Stimulated activated naive CD8-positive, alpha-beta T cell treated with anti-CD3 and anti-CD28 coated beads, Interleukin-15, amount 100 ng/mL, for 72 hours (primary cell): ENCODE measurements at regions not wholly inside any gene's neighbourhood (a gene's known extent, or its start where the extent isn't known, plus 50 kb on each side); places are given as distances from the start of the nearest gene placed in this dataset.
"Not testable (repeated sequence)": the region's sequence is repeated elsewhere in the genome, so short reads cannot be mapped to it uniquely, and the experiment has no call there.

Source experiments
- ATAC-seq: fragments of 150-1000 bp; cut with Tn5 transposase; 2 replicates; pipeline ENCODE4 v1.10.0; 2021; ENCODE audit warnings: mild to moderate bottlenecking, moderate library complexity
- DNase-seq, 2 donors: peaks; one replicate each; pipeline ENCODE4 v3.0.0; 2021 to 2022
- H3K27ac Mint-ChIP-seq, 2 donors: one replicate each; pipeline ENCODE4 v1.8.0; 2022; ENCODE audit warnings: mild to moderate bottlenecking in 2 of 2, mixed read lengths in 2 of 2, moderate library complexity in 2 of 2
- H3K27me3 Mint-ChIP-seq: one replicate; pipeline ENCODE4 v1.8.0; 2022; ENCODE audit warnings: mixed read lengths
- H3K4me1 Mint-ChIP-seq: one replicate; pipeline ENCODE4 v1.8.0; 2022; ENCODE audit warnings: mild to moderate bottlenecking, mixed read lengths
- H3K4me3 Mint-ChIP-seq, 2 donors: one replicate each; pipeline ENCODE4 v1.8.0; 2022; ENCODE audit warnings: mild to moderate bottlenecking in 2 of 2, mixed read lengths in 2 of 2, moderate library complexity in 1 of 2
- H3K9me3 Mint-ChIP-seq, 2 donors: one replicate each; pipeline ENCODE4 v1.8.0; 2022; ENCODE audit warnings: mixed read lengths in 2 of 2

DNA sequence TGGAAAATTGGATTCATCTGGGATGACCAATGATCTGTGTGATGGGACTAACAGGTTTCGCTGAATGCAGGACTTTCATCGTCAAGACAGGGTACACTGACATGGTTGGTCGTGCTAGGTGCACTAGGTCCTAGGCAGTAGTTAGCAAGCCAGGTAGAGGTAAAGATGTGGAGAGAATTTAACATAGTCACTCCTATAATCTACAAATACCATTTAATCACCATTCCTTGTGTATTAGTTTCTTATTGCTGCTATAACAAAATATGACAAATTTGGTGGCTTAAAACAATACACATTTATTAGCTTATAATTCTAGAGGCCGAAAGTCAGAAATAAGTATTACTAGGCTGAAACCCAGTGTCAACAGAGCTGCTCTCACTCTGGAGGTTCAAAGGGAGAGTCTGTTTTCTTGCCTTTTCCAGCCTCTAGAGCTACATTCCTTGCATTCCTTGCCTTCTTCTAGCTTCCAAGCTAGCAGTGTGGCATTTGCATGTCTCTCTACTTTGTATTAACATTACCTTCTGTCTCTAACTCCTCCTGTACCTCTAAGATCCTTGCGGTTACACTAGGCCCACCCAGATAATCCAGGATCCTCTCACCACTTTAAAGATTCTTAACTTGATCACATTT lies 98.7 kb upstream of the GRIA3 start:
- Mint-ChIP-seq H3K9me3 (no peaks in the 10 kb centered on the region), H3K27ac (no peak overlapping the region), H3K4me3 (no peak overlapping the region), H3K4me1 (no peaks in the 10 kb centered on the region), H3K27me3 (no peaks in the 10 kb centered on the region)
- ATAC-seq (no peak), DNase-seq (no peak)

DNA sequence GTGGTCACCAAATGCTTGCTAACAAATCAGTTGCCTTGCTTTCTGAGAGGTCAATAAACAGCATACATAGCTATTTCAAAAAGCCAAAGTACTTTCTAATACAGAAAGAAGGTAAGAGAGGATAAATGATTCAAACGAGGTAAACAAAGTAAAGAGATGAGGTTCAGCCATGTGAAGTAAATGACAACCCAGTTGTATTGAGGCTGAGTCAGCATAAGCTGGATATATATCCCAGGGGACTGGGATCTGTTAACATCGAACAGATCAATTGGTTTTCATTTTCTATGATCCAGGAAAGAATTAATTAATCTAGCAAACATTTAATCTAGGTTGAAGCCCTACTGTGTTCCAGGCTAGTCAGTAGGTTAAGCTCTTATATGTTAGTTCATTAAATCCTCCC lies 97.3 kb upstream of the GRIA3 start:
- H3K4me1 Mint-ChIP-seq = no peaks in the 10 kb centered on the region
- ATAC-seq (no peak), DNase-seq (no peak)
- H3K27me3 Mint-ChIP-seq = no peaks in the 10 kb centered on the region
- no peak overlapping the region for H3K4me3 Mint-ChIP-seq
- no peaks in the 10 kb centered on the region for H3K9me3 Mint-ChIP-seq
- no peak overlapping the region for H3K27ac Mint-ChIP-seq

- H3K27me3 Mint-ChIP-seq = no peaks in the 10 kb centered on the region
- H3K4me1 Mint-ChIP-seq = no peaks in the 10 kb centered on the region
- H3K9me3 Mint-ChIP-seq = no peaks in the 10 kb centered on the region
- H3K27ac Mint-ChIP-seq = no peak overlapping the region
- no peak overlapping the region for H3K4me3 Mint-ChIP-seq
- ATAC-seq (no peak), DNase-seq (no peak)
Measured at GRCh38 chrX:123087326-123087725, 96.8 kb upstream of the GRIA3 start.

- no peaks in the 10 kb centered on the region for H3K4me1 Mint-ChIP-seq
- no peaks in the 10 kb centered on the region for H3K27me3 Mint-ChIP-seq
- ATAC-seq (no peak), DNase-seq (no peak)
- H3K4me3 Mint-ChIP-seq = no peak overlapping the region
- no peak overlapping the region for H3K27ac Mint-ChIP-seq
- H3K9me3 Mint-ChIP-seq = no peaks in the 10 kb centered on the region
Measured at GRCh38 chrX:123088331-123088730, 95.7 kb upstream of the GRIA3 start.

- H3K4me1 Mint-ChIP-seq = no peaks in the 10 kb centered on the region
- no peak for DNase-seq
Measured at GRCh38 chrX:123088930-123089329, 95.1 kb upstream of the GRIA3 start.

GRCh38 chrX:123093792-123094191 lies 90.3 kb upstream of the GRIA3 start:
- ATAC-seq = no peak
- Mint-ChIP-seq H3K27me3 (no peaks in the 10 kb centered on the region), H3K9me3 (no peaks in the 10 kb centered on the region), H3K4me1 (no peaks in the 10 kb centered on the region), H3K27ac (no peak overlapping the region), H3K4me3 (no peak overlapping the region)
- no peak for DNase-seq

More at GRCh38 chrX:123088930-123089329, 95.1 kb upstream of the GRIA3 start:
- Mint-ChIP-seq H3K27ac (no peak overlapping the region), H3K9me3 (no peaks in the 10 kb centered on the region), H3K27me3 (no peaks in the 10 kb centered on the region), H3K4me3 (no peak overlapping the region)
- no peak for ATAC-seq

DNA sequence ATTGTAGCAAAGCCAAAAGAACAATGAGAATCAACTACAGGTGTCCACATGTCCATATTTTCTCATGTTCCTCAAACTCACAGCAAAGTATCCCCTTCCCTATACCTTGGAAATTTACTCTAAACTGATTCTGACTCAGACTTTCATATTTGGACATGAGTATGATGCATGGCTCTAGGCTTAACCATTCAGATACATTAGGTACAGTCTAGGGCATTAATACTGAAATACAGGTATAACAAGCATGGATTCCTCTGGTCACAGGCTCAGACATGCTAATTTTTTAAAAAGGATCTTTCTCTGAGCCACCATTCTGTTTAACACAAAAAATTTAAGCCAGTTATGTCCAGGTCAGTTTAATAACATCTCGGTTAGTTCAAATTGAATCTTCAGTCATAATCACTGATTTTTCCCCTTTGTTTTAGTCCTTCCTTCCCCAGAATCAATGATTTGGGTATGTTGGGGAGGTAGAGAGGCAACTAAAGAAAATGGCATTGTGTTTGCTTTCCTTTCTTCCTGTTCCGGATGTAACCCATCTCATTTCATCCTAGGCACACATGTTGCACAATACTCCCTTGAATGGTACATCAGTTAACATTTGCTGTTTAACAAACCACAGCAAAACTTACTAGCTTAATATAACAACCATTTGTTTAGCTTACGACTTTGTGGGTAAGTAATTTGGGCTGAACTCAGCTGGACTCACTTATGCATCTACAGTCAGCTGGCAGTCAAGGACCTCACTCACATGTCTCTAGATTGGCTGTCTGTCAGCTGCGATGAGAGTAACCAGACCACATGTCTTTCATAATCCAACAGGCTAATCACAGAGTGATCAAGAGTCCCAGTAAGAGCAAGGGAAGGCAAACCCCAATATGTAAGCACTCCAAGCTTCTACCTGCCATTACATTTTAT lies 75.3 kb upstream of the GRIA3 start:
- ATAC-seq (no peak), DNase-seq (no peak)
- Mint-ChIP-seq H3K4me3 (no peak overlapping the region), H3K27ac (no peak overlapping the region), H3K9me3 (no peaks in the 10 kb centered on the region), H3K27me3 (no peaks in the 10 kb centered on the region), H3K4me1 (no peaks in the 10 kb centered on the region)

- H3K27ac Mint-ChIP-seq = no peak overlapping the region
- ATAC-seq = no peak
- no peaks in the 10 kb centered on the region for H3K27me3 Mint-ChIP-seq
- peaks cover 0 to 14% of the 10 kb centered on the region in 2 donors for H3K9me3 Mint-ChIP-seq
- no peaks in the 10 kb centered on the region for H3K4me1 Mint-ChIP-seq
- no peak for DNase-seq
- H3K4me3 Mint-ChIP-seq = no peak overlapping the region
Measured at GRCh38 chrX:123121241-123121640, 62.8 kb upstream of the GRIA3 start.

DNA sequence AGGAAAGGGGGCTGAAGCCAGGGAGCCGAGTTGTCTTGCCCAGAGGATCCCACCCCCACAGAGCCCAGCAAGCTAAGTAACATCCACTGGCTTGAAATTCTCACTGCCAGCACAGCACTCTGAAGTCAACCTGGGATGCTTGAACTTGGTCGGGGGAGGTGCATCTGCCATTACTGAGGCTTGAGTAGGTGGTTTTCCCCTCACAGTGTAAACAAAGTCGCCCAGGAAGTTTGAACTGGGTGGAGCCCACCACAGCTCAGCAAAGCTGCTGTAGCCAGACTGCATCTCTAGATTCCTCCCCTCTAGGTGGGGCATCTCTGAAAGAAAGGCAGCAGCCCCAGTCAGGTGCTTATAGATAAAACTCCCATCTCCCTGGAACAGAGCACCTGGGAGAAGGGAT lies 54.3 kb upstream of the GRIA3 start:
- not testable (repeated sequence) for ATAC-seq, H3K4me3 Mint-ChIP-seq

More for the DNA sequence above, 54.3 kb upstream of the GRIA3 start:
- not testable (repeated sequence) for DNase-seq, H3K27ac Mint-ChIP-seq, H3K27me3 Mint-ChIP-seq, H3K4me1 Mint-ChIP-seq
- H3K9me3 Mint-ChIP-seq = peaks cover 6 to 15% of the 10 kb centered on the region in 2 donors
